CD4-positive, alpha-beta T cell treated with Interleukin-4 for 4 hours (primary cell): ENCODE measurements at regions not wholly inside any gene's neighbourhood (a gene's known extent, or its start where the extent isn't known, plus 50 kb on each side); places are given as distances from the start of the nearest gene placed in this dataset.
"Not testable (repeated sequence)": the region's sequence is repeated elsewhere in the genome, so short reads cannot be mapped to it uniquely, and the experiment has no call there.

Experiments
- DNase-seq: peaks from one replicate; pipeline ENCODE4 v3.0.0-alpha.2; 2020

DNA sequence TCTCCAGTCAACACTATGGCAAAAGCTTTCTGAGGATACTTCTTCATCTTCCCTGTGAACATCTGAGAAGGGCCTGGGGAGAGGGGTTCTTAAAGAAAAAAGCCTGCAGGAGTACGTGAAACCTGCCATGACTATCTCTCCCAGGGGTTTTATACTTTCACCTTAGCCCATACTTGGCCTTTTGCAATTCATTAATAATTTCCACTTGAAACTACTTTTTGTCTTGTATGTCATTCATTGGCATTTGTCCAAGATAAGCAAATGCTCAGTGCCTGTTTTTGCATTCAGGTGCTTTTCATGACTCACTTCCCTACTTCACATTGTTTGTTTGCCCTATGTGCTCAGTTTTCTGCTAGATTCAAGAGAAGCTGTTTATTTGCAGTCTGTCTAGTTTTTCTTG, 580.3 kb upstream of the GJE1 start:
- DNase-seq: peak; percentile 16

DNA sequence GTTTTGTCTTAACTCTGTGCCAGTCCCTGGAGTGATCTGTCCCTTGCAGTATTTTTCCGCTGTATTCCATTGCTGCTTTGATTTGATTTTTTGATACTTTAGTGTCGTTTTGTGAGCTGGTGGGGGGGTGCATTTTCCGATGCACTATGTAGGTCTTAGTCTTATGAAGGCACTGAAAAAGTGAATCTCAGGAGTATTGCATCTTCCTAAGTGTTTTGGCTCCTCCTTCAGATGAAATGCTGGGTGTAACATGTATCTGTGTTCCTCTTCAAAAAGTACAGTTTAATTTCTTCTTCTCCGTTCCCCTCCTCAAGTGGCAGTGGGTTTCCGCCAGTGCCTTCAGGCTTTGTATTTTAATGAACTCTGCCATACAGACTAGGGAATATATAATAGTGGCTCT, 580.7 kb upstream of the GJE1 start:
- no peak for DNase-seq

DNA sequence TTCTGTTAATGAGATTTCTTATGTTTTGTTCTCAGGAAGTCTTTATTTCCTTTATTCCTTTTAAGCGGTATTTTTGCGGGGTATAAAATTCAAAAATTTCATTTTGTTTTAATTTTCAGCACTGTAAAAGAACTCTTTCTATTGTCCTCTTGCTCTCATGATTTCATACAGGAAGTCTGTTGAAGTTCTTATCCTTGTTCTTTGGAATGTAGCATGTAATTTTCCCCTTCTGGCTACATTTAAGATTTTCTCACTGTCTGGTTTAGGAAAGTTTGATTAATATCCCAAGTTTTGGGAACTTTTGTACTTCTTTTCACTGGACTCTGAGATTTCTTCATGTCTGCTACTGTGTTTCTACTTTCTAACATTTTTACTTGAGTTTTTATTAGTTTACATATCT, 581.4 kb upstream of the GJE1 start:
- DNase-seq: no peak

DNA sequence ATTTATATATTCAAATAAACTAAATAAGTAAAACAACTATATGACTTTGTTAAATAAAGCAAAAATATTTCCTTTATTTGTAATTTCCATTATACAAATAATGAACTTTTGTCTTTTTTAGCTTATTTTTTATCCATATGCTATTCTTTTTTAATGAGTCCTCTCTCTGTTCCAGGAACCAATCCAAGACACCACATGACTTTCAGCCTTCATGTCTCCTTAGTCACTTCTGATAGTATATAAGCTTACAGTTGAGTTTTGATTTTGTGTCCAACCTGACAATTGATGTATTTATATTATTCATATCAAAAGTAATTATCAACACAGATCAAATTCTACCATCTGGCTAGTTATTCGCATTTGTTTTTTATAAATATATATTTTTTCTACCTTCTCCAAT, 582.3 kb upstream of the GJE1 start:
- DNase-seq: no peak

DNA sequence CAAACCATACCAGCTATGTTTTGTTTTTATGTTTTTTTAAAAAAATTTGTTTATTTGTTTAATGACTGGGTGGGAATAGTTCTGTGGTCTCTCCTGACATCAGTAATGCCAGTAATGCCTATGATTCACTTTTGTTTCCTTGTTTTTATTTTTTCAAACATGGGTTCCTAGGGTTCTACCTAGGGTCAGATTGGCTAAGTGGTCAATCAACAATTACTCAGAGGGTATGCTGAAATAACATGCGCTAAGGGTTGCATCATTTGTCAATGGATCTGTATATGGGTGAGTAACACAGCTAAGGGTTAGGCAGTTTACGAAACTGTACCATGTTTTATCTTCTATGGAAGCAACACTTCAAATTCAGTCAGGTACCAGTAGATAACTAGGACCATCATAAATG, 583.8 kb upstream of the GJE1 start:
- no peak for DNase-seq

DNA sequence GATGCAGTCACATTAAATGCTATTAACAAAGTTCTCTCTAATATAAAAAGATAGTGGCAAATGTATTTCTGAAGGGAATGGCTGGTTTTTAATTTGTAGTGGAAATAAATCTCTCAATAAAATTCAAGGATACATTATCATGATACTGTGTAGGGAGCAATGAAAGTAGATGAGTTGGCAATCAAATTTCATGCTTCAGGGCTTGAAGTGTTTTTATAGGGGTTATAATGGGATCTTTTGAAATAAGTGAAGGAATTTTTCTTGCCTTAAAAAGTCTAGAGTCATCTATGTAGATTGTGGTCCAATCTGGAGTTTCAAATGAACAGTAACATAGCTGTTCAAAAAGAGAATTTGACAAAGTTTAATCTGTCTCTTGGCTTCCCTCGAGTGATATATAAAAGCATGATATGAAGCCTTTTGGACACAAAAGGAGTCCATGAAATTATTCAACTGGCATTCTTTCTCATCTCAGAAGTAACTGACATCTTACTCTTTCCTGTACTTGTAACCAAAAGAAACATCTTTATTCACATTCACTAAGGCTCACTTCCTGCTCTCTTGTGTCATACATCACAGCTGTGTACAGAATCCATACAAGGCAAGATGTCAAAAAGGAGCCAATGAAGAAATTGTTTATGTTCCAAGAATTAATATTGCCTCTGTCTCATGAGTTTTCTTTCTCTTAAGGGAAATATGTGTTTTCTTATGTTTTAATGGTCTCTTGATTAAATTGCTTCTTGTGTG, 591.0 kb upstream of the GJE1 start:
- no peak for DNase-seq

DNA sequence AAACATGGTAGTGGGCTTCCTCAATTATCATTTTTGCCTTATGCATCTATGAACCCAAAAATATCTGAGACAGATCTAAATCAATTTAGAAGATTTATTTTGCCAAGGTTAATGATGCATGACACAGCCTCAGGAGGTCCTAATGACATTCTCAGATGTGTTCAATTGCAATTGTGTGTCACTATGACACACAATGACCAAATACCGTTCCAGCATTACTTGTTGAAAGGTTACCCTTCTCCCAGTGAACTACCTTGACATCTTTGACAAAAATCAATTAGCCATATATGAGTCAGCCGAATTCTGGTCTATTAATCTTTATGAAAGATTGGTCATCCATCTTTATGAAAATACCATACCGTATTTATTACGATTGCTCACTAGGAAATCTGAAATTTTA, 592.5 kb upstream of the GJE1 start:
- DNase-seq: no peak

DNA sequence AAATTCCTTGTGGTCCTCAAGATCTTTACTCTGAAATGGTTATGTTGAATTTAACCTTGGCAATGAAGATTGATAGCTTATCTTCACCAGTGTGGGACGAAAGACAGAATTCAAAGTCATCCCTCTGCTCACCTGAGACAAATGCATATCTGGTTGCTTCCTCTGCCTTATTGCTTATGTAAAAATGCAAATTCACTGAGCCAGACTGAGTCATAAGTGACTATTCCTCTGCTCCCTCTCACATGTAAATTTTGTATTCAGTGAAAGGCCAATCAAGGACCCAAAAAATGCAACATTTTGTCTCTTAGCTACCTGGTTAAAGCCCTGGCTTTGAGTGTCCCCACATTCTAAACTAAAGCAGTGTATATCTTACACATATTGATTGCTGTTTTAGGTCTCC, 593.1 kb upstream of the GJE1 start:
- no peak for DNase-seq

DNA sequence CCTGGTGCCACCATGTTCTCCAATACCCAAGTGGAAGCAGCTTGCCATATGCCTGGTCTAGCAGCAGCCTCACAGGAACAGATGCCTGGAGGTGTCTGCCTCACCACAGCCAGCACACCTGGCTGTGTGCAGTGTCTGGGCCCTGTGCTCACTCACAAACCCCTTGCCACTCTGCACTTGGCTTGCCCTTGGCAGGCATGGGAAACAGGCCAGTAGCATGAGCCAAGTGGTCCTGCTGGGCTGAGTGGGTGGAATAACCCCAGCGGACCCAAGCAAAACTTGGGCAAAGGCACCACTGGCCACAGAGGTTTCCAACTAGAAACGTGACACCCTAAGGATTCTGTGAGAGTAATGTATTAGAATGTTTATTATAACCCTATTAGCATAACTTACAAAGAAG, 600.5 kb upstream of the GJE1 start:
- no peak for DNase-seq

DNA sequence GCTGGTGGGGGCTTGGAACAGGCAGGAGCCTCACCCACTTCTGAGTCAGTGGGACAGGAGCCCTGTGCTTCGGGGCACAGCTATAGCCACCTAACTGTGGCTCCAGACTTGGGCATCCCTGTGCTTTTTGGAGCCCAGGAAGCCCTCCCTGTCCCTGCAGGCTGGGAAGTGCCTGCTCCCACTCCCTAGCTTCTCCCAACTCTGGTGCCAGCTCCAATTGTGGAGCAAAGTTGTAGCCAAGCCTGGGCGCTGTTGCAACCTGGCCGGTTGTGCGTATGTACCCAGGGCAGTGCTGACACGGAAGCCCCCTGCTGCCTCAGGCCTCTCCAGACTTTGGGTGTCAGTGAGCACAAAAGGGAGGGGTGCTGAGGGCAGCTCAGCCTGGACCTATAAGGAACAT, 601.7 kb upstream of the GJE1 start:
- DNase-seq: no peak

DNA sequence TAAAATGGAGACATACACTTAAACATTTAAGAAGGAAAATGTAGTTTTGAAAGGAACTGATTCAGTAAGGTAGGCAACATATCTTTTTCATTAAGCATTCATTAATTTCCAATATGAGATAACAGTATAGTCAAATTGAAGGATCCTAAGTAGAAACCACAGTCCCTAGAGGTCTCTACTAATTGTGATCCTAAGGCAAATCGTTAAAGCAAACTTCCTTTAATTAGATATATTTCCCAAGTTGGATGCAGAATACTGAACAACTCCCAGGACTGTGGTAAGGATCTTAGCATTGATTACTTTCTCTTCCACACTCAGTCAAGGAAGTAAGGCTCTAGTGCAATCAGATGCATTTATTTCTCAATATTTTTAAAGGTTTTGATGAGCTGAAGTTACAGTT, 604.1 kb upstream of the GJE1 start:
- DNase-seq: no peak

DNA sequence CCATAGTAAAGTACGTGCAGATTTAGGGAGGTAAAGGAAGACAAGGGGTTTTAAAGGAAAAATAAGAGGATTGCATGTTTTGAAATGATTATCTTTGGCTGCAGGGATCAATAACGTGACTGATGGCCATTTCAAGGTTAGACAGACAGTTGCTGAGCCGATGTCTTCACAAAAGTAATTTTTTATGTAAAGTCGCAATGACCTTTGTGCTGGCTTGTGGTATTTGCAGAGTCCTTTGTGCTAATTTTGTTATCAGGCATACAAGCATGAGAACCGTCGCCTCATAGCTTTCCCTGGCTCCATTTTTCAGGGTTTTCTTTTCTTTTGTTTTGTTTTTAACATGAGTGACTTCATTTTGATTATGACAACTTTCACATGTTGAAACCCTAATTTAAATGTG, 605.7 kb upstream of the GJE1 start:
- DNase-seq: no peak

DNA sequence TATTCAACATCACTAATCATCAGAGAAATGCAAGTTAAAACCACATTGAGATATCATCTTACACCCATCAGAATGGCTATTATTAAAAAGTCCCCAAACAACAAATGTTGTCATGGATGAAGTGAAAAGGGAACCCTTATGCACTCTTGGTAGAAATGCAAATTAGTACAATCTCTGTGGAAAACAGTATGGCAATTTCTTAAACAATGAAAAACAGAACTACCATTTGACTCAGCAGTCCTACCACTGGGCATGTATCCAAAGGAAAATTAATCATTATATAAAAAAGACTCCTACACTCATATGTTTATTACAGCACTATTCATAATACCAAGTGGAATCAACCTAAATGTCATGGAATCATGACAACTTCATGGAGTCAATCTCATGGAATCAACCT, 611.3 kb upstream of the GJE1 start:
- no peak for DNase-seq

DNA sequence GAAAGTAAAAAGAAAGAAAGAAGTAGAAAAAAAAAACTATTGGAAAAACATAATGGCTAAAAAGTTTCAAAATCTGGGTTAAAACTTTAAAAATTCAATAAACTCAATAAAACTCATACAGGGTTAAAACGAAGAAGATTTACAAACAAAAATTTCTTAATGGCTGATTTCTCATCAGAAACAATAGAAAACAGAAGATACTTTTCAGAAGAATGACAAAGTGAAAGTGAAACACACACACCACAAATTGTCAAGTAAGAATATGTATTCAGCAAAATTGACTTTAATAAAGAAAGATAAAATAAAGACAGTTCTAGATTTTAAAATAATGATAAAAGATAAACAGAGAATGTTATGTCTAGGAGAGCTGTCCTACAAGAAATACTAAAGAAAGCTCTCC, 618.9 kb upstream of the GJE1 start:
- peak; percentile 2 for DNase-seq

DNA sequence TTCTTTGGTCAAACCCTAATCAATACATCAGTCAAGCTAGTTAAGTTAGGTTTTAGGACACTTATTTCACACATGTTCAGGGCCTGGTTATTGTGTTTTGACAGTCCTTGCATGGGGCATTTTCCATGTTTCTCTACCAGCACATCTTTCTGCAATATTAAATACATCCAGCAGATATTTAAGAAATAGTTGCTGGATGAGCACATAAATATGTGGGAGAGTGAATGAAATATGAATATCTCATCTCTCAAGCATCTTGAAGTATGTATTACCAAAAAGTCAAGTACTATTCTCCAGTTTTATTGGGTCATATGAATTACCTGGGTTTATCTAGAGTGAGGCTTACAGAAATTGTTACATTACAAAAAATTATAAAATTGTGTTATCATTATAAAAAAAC, 621.9 kb upstream of the GJE1 start:
- no peak for DNase-seq

DNA sequence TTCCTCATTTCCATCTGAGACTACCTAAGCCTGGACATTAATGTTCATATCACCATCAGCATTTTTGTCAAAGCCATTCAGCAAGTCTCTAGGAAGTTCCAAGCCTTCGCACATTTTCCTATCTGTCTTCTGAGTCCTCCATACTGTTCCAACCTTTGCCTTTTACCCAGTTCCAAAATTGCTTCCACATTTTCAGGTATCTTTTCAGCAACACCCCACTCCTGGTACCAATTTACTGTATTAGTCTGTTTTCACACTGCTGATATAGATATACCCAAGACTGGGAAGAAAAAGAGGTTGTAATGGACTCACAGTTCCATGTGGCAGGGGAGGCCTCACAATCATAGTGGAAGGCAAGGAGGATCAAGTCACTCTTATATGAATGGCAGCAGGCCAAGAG, 626.7 kb upstream of the GJE1 start:
- DNase-seq: not testable (repeated sequence)

DNA sequence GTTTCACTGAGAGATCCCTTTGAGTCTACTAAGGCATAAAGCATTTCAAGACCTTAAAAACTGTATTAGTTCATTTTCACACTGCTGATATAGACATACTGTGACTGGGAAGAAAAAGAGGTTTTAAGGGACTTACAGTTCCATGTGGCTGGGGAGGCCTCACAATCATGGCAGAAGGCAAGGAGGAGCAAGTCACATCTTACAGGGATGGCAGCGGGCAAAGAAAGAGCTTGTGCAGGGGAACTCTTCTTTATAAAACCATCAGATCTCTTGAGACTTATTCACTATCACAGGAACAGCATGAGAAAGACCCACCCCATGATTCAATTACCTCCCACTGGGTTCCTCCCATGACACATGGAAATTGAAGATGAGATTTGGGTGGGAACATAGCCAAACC, 628.4 kb upstream of the GJE1 start:
- not testable (repeated sequence) for DNase-seq

DNA sequence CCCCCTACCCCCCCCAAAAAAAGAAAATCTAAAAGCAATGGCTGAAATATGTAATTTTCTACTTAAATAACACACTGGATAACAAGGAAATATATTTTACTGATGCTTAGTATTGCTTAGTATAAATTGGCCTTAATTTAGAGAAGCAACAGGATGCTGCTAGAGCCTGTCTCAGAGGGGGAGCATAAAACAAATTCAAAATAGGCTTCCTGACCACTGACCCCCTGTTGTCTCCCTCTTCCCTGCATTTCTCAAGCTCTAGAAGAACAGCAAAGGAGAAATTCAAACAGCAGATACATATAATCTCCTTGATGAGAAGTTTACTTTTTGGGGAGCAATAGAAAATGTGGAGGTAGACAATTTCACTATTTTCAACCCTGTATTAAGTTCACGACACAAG, 631.1 kb upstream of the GJE1 start:
- DNase-seq: no peak

DNA sequence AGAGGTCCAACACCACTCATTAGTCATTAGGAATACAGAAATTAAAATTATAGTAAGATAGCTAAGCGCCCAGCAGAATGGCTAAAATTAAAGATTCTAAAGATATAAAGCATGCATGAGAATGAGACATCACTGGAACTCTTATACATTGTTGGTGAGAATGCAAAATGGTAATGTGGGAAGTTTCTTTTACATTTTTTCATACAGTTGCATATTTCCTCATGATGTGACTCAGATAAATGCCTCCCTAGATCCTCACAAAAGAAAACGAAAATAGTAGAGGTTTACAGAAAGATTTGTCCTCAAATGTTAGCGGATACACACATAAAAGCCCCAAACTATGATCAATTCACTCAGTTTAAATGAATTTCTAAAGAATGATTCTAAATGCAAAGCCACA, 633.7 kb upstream of the GJE1 start:
- DNase-seq: no peak

DNA sequence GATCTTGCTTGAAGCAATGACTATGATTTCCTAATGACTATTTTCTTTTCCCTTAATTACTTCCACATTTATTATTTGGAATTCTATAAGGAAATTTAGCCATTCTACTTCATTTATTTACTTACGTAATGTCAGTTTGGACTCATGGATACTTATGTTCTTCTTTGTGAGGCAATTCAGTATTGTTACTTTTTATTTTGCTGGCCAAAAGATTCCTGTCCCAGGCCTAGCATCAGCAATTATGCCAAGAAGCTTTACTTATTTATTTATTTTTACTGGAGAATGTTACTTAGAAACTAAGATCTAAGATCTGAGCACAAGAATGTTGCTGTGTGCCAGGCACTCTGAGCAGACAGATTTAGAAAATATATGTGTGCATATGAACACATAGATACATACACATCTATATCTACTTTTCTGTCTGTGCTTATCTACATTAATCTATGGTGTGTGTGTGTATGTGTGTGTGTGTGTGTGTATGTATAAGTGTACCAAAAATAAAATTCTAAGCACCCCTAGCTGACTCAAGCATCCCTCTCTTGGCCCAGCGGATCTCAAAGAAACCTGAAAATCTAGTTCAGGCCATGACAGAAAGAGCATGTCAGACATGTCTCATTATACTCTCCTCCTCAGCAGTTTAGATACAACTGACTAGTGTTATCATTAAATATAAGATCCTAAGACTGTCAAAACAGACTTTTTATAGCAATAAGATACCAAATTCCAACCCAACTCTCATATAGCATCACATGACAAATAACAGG, 640.0 kb upstream of the GJE1 start:
- no peak for DNase-seq

DNA sequence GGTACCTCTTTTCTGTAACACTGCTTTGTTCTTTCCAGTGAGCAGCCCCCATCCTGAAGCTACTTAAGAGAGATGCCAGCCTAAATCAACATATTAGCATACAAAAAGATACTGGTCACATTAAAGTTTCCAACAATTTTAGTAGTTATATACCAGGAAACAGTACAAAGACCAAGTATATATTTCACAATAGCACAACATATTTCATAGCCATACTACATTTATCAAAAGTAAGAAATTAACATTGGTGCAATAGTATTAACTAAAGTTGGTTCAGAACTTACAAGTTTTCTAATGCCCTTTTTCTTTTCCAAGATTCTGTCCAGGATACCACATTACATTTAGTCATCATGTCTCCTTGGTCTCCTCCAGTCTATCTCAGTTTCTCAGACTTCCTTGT, 641.0 kb upstream of the GJE1 start:
- no peak for DNase-seq

DNA sequence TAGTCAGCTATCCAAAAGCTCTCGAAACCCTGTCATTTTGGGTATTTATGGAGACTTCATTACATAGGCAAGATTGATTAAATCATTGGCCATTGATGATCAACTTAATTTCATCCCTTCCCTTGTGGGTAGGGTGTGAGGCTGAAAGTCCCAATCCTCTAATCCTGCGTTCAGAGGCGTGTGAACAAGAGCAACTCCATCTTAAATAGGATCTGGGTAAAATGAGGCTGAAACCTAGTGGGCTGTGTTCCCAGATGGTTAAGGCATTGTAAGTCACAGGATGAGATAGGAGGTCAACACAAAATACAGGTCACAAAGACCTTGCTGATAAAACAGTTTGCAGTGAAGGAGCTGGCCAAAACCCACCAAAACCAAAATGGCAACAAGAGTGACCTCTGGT, 641.7 kb upstream of the GJE1 start:
- DNase-seq: no peak

DNA sequence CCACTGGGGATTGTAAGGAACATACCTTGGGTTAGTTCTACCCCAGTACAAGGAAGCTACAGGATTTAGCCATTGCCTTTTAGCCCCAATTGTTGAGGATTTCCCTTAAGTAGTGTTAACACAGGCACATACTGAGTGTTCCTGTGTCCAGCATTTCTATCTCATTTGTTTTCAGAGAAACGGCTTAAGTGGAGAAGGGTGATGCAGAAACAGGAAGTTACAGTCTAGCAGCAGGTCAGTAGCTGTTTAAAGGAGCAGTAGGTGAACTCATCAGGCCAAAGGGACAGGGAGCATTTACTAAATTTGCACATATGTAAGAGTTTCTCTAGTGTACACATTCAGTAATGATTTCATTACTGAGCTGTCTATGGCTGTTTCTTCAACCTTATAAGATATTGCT, 644.2 kb upstream of the GJE1 start:
- DNase-seq: peak; percentile 24

DNA sequence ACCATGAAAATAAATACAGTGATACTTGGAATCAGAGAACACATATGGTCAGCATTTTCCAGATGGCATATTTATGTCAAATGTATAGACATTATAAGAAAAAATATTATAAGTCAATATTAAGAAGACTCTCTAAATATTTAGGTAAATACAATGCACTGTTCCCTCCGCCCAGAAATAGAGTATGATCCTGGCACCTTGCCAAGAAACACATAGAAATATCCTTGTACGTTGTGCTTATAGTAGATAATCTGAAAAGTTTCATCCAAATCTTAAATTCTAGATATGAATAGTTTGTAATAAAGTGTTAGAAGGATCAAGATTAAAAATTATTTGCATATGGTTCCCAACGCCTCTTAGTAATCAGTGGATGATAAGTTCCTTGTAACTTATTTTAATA, 645.8 kb upstream of the GJE1 start:
- DNase-seq: no peak

DNA sequence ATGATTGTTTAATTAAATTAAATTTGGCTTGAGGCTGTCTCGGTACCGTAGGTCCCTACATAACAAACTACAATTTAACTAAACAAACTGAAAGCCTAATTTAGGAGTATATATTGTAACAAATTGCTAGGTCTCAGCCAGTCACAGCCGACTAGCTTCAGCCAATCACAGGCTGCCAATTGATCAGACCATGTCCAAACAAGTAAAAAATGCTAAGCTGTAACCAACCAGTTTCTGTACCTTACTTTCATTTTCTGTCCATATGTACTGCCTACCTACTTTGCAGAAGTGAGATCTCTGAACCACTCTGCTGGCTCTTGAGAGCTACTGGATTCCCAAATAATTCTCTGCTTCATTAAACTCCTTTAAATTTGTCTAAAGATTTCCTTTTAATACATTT, 648.0 kb upstream of the GJE1 start:
- peak; percentile 50 for DNase-seq
